ENCODE measurements at regions not wholly inside any gene's neighbourhood (a gene's known extent, or its start where the extent isn't known, plus 50 kb on each side); places are given as distances from the start of the nearest gene placed in this dataset.
A peak's percentile ranks its signal among the peaks of the same experiment; 100 is the strongest.

DNA sequence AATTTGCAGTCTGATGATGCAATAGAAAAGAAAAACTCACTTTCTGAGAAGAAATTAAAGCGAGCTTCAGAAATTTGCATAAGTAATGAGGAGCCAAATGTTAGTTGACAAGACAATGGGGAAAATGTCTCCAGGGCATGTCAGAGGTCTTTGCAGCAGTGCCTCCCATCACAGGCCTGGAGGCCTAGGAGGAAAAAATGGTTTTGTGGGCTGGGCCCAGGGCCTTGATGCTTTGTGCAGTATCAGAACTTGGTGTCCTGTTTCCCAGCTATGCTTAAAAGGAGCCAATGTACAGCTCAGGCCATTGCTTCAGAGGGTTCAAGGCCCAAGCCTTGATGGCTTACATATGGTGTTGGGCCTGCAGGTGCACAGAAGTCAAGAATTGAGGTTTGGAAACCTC is 298.4 kb downstream of the SMARCA2 start:
- TF ChIP-seq CTCF (IDR thresholded peaks at IDR 0.05; ENCODE audit: low read length, missing control alignments): no peak
- H3K4me3 ChIP-seq (replicated peaks; ENCODE audit: low read depth, low read length): no peak overlapping the region
- DNase-seq (ENCODE audit: low read depth): no peak

- no peak for TF ChIP-seq CTCF (IDR thresholded peaks at IDR 0.05; ENCODE audit: low read length, missing control alignments)
- DNase-seq (ENCODE audit: low read depth): no peak
- H3K4me3 ChIP-seq (replicated peaks; ENCODE audit: low read depth, low read length): no peak overlapping the region
These were observed 302.4 kb downstream of the SMARCA2 start for GRCh38 chr9:2317591-2317990.

DNA sequence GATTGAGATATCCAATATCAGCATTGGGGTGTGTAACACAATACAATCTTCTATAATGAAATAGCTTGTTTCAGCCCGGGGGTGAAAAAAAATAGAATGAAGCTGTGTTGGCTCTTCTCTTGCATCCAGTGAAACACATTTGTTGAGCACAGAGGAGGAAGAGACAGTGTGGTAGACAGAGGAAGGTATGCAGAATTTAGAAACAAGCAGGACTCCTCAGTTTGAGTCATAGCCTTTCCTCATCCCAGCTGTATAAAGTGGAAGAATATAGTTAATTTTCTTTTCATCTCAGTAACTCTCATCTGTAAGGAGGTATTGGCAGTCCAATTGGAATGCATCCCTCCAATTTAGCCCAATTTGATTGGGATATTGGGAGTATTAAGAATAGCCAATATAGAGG is 302.2 kb upstream of the VLDLR start:
- no peak for TF ChIP-seq CTCF (IDR thresholded peaks at IDR 0.05; ENCODE audit: low read length, missing control alignments)
- DNase-seq (ENCODE audit: low read depth): no peak
- H3K4me3 ChIP-seq (replicated peaks; ENCODE audit: low read depth, low read length): no peak overlapping the region

- H3K4me3 ChIP-seq (replicated peaks; ENCODE audit: low read depth, low read length): no peak overlapping the region
- DNase-seq (ENCODE audit: low read depth): no peak
- TF ChIP-seq CTCF (IDR thresholded peaks at IDR 0.05; ENCODE audit: low read length, missing control alignments): no peak
These were observed 301.5 kb upstream of the VLDLR start for GRCh38 chr9:2320114-2320513.

DNA sequence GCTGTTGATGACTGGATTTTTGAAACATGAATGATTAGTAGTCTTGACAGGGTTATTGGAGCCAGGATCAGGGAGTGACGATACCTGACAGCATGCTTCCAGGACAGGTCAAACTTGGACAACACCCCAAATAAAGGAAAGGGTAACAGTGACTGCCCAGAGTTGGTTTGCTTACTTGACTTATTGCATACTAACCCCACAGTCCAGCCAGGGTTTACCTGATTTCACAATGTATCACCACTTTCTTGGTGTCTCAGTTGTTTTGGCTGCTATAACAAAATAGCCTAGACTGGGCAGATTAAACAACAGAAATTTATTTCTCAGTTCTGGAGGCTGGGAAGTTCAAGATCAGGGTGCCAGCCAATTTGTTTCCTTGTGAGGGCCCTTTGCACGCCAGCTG is 301.0 kb upstream of the VLDLR start:
- TF ChIP-seq CTCF (IDR thresholded peaks at IDR 0.05; ENCODE audit: low read length, missing control alignments): no peak
- no peak overlapping the region for H3K4me3 ChIP-seq (replicated peaks; ENCODE audit: low read depth, low read length)
- DNase-seq (ENCODE audit: low read depth): no peak

DNA sequence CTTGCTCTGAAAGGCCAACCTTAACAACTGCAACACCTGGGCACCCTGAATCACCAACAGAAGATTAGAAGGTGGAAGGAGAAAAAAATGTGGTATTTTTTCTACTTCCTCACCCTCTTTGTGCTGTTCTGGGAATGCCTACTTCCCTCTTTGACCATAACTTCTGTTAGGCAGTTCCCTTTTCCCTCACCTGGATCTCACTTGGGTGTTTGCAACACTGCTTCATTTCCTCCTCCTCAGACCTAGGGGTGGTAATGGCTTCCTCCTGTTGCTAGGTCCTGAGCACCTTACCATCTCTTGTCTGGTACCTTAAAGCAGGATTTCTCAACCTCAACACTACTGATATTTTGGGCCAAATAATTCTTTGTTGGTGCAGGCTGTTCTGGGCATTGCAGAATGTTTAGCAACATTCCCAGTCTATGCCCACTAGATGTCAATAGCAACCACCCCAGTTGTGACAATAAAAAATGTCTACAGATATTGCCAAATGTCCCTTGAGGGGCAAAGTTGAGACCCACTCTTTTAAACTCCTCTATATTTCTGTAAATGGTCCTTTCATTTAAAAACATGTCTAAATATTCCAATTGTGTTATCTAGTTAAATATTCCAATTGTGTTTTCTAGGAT is 300.0 kb upstream of the VLDLR start:
- DNase-seq (ENCODE audit: low read depth): peak; percentile 11
- no peak overlapping the region for H3K4me3 ChIP-seq (replicated peaks; ENCODE audit: low read depth, low read length)
- peak; percentile 3 for TF ChIP-seq CTCF (IDR thresholded peaks at IDR 0.05; ENCODE audit: low read length, missing control alignments)

DNA sequence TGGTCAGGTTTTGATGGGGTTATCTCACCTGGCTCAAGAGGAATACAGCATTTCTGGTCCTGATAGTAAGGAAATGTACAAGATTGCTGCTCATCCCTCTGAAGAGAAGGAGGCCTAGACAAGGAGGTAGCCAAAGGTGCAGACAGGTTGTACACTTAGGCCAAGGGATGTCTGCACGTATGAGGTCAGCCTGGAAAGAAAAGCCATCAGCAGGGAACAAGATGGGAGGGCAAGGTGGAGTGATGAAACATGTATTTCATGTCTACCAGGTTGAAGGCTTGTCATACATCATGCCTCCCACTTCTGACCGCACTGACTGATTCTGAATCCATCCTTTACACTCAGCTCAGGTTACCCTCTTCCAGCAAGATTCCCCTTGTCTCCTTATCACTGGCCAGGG is 296.8 kb upstream of the VLDLR start:
- no peak overlapping the region for H3K4me3 ChIP-seq (replicated peaks; ENCODE audit: low read depth, low read length)
- no peak for TF ChIP-seq CTCF (IDR thresholded peaks at IDR 0.05; ENCODE audit: low read length, missing control alignments)
- no peak for DNase-seq (ENCODE audit: low read depth)
